ENCODE measurements at regions not wholly inside any gene's neighbourhood (a gene's known extent, or its start where the extent isn't known, plus 50 kb on each side); places are given as distances from the start of the nearest gene placed in this dataset.

DNA sequence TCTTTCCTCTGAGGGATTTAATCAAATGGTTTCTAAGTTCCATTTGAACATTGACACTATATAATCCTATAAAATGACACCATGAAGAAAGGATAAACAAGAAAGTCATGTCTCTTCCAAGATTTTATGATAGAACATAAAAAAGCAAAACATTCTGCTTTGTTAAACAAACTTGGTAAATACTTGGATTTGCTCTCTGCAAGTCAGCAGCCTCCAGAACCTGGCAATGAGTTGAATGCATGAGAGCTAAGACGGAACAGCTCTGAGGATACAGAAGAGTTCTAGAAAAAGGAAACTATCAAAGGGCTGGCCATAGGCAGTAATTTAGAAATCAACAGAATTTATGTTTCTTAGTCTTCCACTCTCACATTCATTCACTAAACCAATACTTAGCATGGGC is 656.0 kb upstream of the ID4 start:
- TF ChIP-seq EP300 (IDR thresholded peaks at IDR 0.05; ENCODE audit: borderline replicate concordance) (no peak), NFIC (IDR thresholded peaks at IDR 0.05) (no peak), CREB1 (IDR thresholded peaks at IDR 0.05; ENCODE audit: low read depth) (no peak), EGR1 (IDR thresholded peaks at IDR 0.05) (no peak), YY1 (IDR thresholded peaks at IDR 0.05; ENCODE audit: low read depth) (no peak), TAF1 (IDR thresholded peaks at IDR 0.05; ENCODE audit: low read depth) (no peak)
- TF ChIP-seq, protein P1, sequence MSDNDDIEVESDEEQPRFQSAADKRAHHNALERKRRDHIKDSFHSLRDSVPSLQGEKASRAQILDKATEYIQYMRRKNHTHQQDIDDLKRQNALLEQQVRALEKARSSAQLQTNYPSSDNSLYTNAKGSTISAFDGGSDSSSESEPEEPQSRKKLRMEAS (IDR thresholded peaks at IDR 0.05), result no peak

DNA sequence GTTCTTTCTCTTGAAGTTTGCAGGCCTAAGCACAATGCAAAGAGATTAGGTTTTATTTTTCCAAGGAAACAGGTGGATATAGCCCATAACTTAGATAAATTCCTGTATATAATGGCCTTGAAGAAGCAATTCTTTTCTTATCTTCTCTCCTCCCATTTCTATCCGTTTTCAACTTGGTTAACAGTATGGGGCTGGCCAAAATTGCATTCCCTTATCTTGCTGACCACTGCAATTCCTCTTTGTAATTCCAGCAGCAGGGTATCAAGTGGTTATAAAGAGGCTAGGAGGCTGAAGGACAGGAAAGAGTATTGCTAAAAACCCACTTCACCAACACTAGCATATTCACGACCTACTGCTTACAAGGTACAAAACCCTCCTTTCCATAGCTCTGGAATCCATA is 643.5 kb upstream of the ID4 start:
- TF ChIP-seq RAD21 (IDR thresholded peaks at IDR 0.05; ENCODE audit: low read depth) (no peak), TEAD4 (IDR thresholded peaks at IDR 0.05) (no peak), FOXM1 (IDR thresholded peaks at IDR 0.05; ENCODE audit: borderline replicate concordance, low read depth) (no peak), YY1 (IDR thresholded peaks at IDR 0.05; ENCODE audit: low read depth) (no peak), ZBTB7A (IDR thresholded peaks at IDR 0.05; ENCODE audit: low read depth) (no peak), EP300 (IDR thresholded peaks at IDR 0.05; ENCODE audit: borderline replicate concordance) (no peak), CEBPB (IDR thresholded peaks at IDR 0.05) (no peak), TCF12 (IDR thresholded peaks at IDR 0.05; ENCODE audit: low read depth) (no peak), EGR1 (IDR thresholded peaks at IDR 0.05) (no peak), CREB1 (IDR thresholded peaks at IDR 0.05; ENCODE audit: low read depth) (no peak), TAF1 (IDR thresholded peaks at IDR 0.05; ENCODE audit: low read depth) (no peak), NFIC (IDR thresholded peaks at IDR 0.05) (no peak)
- TF ChIP-seq, protein P2, sequence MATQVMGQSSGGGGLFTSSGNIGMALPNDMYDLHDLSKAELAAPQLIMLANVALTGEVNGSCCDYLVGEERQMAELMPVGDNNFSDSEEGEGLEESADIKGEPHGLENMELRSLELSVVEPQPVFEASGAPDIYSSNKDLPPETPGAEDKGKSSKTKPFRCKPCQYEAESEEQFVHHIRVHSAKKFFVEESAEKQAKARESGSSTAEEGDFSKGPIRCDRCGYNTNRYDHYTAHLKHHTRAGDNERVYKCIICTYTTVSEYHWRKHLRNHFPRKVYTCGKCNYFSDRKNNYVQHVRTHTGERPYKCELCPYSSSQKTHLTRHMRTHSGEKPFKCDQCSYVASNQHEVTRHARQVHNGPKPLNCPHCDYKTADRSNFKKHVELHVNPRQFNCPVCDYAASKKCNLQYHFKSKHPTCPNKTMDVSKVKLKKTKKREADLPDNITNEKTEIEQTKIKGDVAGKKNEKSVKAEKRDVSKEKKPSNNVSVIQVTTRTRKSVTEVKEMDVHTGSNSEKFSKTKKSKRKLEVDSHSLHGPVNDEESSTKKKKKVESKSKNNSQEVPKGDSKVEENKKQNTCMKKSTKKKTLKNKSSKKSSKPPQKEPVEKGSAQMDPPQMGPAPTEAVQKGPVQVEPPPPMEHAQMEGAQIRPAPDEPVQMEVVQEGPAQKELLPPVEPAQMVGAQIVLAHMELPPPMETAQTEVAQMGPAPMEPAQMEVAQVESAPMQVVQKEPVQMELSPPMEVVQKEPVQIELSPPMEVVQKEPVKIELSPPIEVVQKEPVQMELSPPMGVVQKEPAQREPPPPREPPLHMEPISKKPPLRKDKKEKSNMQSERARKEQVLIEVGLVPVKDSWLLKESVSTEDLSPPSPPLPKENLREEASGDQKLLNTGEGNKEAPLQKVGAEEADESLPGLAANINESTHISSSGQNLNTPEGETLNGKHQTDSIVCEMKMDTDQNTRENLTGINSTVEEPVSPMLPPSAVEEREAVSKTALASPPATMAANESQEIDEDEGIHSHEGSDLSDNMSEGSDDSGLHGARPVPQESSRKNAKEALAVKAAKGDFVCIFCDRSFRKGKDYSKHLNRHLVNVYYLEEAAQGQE (IDR thresholded peaks at IDR 0.05; ENCODE audit: low read depth), result no peak
- TF ChIP-seq, protein P1 (IDR thresholded peaks at IDR 0.05), result no peak
- TF ChIP-seq, protein P3, sequence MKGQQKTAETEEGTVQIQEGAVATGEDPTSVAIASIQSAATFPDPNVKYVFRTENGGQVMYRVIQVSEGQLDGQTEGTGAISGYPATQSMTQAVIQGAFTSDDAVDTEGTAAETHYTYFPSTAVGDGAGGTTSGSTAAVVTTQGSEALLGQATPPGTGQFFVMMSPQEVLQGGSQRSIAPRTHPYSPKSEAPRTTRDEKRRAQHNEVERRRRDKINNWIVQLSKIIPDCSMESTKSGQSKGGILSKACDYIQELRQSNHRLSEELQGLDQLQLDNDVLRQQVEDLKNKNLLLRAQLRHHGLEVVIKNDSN (IDR thresholded peaks at IDR 0.05), result no peak

DNA sequence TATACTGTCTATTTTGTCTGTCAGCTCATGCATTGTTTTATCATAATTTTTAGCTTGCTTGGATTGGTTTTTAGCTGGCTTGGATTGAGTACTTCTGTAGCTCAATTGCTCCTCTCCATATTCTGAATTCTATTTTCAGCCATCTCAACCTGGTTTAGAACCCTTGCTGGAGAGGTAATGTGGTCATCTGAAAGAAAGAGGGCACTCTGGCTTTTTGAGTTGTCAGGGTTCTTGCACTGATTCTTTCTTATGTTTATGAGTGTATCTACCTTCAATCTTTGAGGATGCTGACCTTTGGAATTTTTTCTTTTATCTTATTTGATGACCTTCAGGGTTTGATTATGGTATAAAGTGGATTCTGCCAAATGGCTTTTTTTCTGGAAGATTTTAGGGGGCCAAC is 632.7 kb upstream of the ID4 start:
- TF ChIP-seq YY1 (IDR thresholded peaks at IDR 0.05; ENCODE audit: low read depth) (no peak), CREB1 (IDR thresholded peaks at IDR 0.05; ENCODE audit: low read depth) (no peak), TAF1 (IDR thresholded peaks at IDR 0.05; ENCODE audit: low read depth) (no peak), RAD21 (IDR thresholded peaks at IDR 0.05; ENCODE audit: low read depth) (no peak), TCF12 (IDR thresholded peaks at IDR 0.05; ENCODE audit: low read depth) (no peak), NFIC (IDR thresholded peaks at IDR 0.05) (no peak), EGR1 (IDR thresholded peaks at IDR 0.05) (no peak), FOXM1 (IDR thresholded peaks at IDR 0.05; ENCODE audit: borderline replicate concordance, low read depth) (no peak), EP300 (IDR thresholded peaks at IDR 0.05; ENCODE audit: borderline replicate concordance) (no peak), TEAD4 (IDR thresholded peaks at IDR 0.05) (no peak), CEBPB (IDR thresholded peaks at IDR 0.05) (no peak)
- TF ChIP-seq, protein P2 (IDR thresholded peaks at IDR 0.05; ENCODE audit: low read depth), result no peak
- TF ChIP-seq, protein P3 (IDR thresholded peaks at IDR 0.05), result no peak
- TF ChIP-seq, protein P1 (IDR thresholded peaks at IDR 0.05), result no peak

DNA sequence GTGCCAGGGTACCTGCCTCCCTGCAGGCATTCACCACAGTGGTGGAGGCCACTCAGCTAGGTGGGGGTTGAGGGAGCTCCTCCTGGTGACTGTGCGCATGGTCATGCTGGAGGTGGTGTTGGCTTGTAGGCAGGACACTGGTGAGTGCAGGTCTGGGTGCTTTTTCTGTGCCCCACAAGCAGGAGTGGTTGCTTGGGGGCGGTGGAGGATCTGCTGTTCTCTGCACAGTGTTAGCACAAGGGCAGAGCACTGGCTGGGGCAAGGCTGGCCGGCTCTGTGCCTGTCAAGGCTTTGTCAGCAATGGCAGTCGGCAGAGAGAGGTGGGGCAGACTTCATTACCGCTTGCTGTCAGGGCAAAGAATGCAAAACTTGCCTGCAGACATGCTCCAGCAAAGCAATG is 632.1 kb upstream of the ID4 start:
- TF ChIP-seq, protein P2 (IDR thresholded peaks at IDR 0.05; ENCODE audit: low read depth), result no peak
- TF ChIP-seq ZBTB7A (IDR thresholded peaks at IDR 0.05; ENCODE audit: low read depth) (no peak), CREB1 (IDR thresholded peaks at IDR 0.05; ENCODE audit: low read depth) (no peak), EP300 (IDR thresholded peaks at IDR 0.05; ENCODE audit: borderline replicate concordance) (no peak), TAF1 (IDR thresholded peaks at IDR 0.05; ENCODE audit: low read depth) (no peak), NFIC (IDR thresholded peaks at IDR 0.05) (no peak), EGR1 (IDR thresholded peaks at IDR 0.05) (no peak)
- TF ChIP-seq, protein P1 (IDR thresholded peaks at IDR 0.05), result no peak
- TF ChIP-seq, protein P3 (IDR thresholded peaks at IDR 0.05), result no peak
